ENCODE measurements at regions not wholly inside any gene's neighbourhood (a gene's known extent, or its start where the extent isn't known, plus 50 kb on each side); places are given as distances from the start of the nearest gene placed in this dataset.

- H3K27ac ChIP-seq = no peak overlapping the region
- H3K9me3 ChIP-seq = no peaks in the 10 kb centered on the region
- no peak overlapping the region for H3K4me3 ChIP-seq
- H3K36me3 ChIP-seq = no peaks in the 10 kb centered on the region
- ATAC-seq = no peak
- TF ChIP-seq POLR2A (IDR thresholded peaks at IDR 0.05) = no peak
- TF ChIP-seq, protein P1, sequence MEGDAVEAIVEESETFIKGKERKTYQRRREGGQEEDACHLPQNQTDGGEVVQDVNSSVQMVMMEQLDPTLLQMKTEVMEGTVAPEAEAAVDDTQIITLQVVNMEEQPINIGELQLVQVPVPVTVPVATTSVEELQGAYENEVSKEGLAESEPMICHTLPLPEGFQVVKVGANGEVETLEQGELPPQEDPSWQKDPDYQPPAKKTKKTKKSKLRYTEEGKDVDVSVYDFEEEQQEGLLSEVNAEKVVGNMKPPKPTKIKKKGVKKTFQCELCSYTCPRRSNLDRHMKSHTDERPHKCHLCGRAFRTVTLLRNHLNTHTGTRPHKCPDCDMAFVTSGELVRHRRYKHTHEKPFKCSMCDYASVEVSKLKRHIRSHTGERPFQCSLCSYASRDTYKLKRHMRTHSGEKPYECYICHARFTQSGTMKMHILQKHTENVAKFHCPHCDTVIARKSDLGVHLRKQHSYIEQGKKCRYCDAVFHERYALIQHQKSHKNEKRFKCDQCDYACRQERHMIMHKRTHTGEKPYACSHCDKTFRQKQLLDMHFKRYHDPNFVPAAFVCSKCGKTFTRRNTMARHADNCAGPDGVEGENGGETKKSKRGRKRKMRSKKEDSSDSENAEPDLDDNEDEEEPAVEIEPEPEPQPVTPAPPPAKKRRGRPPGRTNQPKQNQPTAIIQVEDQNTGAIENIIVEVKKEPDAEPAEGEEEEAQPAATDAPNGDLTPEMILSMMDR (IDR thresholded peaks at IDR 0.05) = no peak
- peaks cover 0 to 23% (median 10%) of the 10 kb centered on the region in 4 donors for H3K4me1 ChIP-seq
- H3K27me3 ChIP-seq = no peaks in the 10 kb centered on the region
- WGBS (ENCODE audit: insufficient coverage, low coverage, low lambda C conversion rate, missing lambda C conversion rate) = 41% methylated on average over 3 of the region's 4 CpGs
- no peak for DNase-seq
- intact Hi-C loops (cut with DNase I) = no loop called here
Measured at GRCh38 chr3:159850481-159850880, 138.2 kb upstream of the IL12A start.

GRCh38 chr3:159852266-159852665 is 136.4 kb upstream of the IL12A start:
- no peak for ATAC-seq
- Histone ChIP-seq H3K9me3 (no peaks in the 10 kb centered on the region), H3K4me1 (peaks cover 0 to 16% (median 8%) of the 10 kb centered on the region in 4 donors), H3K27ac (no peak overlapping the region), H3K4me3 (no peak overlapping the region), H3K36me3 (no peaks in the 10 kb centered on the region), H3K27me3 (no peaks in the 10 kb centered on the region)
- WGBS (ENCODE audit: insufficient coverage, low coverage, low lambda C conversion rate, missing lambda C conversion rate) = 35% methylated on average over 2 of the region's 2 CpGs
- intact Hi-C loops (cut with DNase I) = no loop called here
- DNase-seq = no peak
- TF ChIP-seq, protein P1 (IDR thresholded peaks at IDR 0.05) = no peak
- TF ChIP-seq POLR2A (IDR thresholded peaks at IDR 0.05) = no peak

DNA sequence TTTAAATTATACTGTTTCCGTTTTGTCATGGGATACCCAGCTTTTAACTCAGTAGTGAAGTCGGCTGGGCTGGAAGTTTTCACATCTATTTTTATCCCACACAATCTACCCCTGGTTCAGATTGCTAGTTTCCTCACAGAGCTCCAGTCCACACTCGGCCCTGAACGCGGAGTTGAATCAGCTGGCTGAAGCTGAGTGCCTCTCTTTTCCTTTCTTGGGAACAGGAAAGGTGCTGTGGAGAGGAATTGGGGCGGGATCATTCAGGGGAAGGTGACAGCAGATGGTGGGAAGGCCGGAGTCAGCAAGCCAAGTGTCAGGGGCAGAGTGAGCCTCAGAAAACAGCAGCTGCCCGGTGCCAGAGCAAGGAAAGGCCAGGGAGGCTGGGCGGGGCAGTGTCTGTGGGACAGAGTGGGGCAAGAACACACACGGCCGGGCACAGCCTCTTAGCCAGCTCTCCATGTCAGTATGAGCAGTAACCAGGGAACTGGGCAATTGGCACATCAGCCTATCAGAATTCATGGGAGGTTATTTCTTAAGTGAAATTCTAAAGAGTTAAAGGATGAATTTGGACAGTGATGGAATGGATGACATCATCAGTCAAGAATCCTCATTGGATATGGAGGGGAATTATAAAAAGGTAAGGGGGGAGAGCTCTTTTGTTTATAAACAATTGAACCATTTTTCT is 135.7 kb upstream of the IL12A start:
- ATAC-seq (peak; percentile 22 to 63 (median 43)), DNase-seq (peak in 1 of 3 donors; percentile 34)
- peak overlapping the region in 1 of 3 donors; percentile 40 for H3K27ac ChIP-seq
- no peak overlapping the region for H3K4me3 ChIP-seq
- 41% methylated on average over 5 of the region's 11 CpGs for WGBS (ENCODE audit: insufficient coverage, low coverage, low lambda C conversion rate, missing lambda C conversion rate)
- no peaks in the 10 kb centered on the region for H3K27me3 ChIP-seq
- H3K36me3 ChIP-seq = no peaks in the 10 kb centered on the region
- intact Hi-C loops (cut with DNase I) = no loop called here
- no peak for TF ChIP-seq POLR2A (IDR thresholded peaks at IDR 0.05)
- TF ChIP-seq, protein P1 (IDR thresholded peaks at IDR 0.05) = no peak
- peaks cover 0 to 16% (median 8%) of the 10 kb centered on the region in 4 donors for H3K4me1 ChIP-seq
- H3K9me3 ChIP-seq = no peaks in the 10 kb centered on the region

GRCh38 chr3:159853506-159853864 is 135.2 kb upstream of the IL12A start:
- ATAC-seq = no peak
- Histone ChIP-seq H3K4me1 (peaks cover 0 to 16% (median 8%) of the 10 kb centered on the region in 4 donors), H3K36me3 (no peaks in the 10 kb centered on the region), H3K27ac (peak overlapping the region in 1 of 3 donors; percentile 40), H3K27me3 (no peaks in the 10 kb centered on the region), H3K9me3 (no peaks in the 10 kb centered on the region), H3K4me3 (no peak overlapping the region)
- intact Hi-C loops (cut with DNase I) = no loop called here
- no peak for DNase-seq
- TF ChIP-seq, protein P1 (IDR thresholded peaks at IDR 0.05) = no peak
- no peak for TF ChIP-seq POLR2A (IDR thresholded peaks at IDR 0.05)
